Epidermal melanocyte (primary cell): ENCODE measurements at regions not wholly inside any gene's neighbourhood (a gene's known extent, or its start where the extent isn't known, plus 50 kb on each side); places are given as distances from the start of the nearest gene placed in this dataset.
"Not testable (repeated sequence)": the region's sequence is repeated elsewhere in the genome, so short reads cannot be mapped to it uniquely, and the experiment has no call there.

ENCODE experiments used
- DNase-seq: peaks from one replicate; pipeline ENCODE4 v3.0.0; 2011; ENCODE audit warnings: low spot score; ENCODE audit not compliant: insufficient read length

GRCh38 chr4:73671348-73671747 lies 51.1 kb upstream of the RASSF6 start:
- not testable (repeated sequence) for DNase-seq

GRCh38 chr4:73673286-73673685 lies 53.0 kb upstream of the RASSF6 start:
- no peak for DNase-seq

GRCh38 chr4:73674451-73674919 lies 54.2 kb upstream of the RASSF6 start:
- DNase-seq: no peak

- no peak for DNase-seq
Observed at GRCh38 chr4:73675623-73676022, 55.4 kb upstream of the RASSF6 start.

- DNase-seq: no peak
Observed at GRCh38 chr4:73676136-73676535, 55.9 kb upstream of the RASSF6 start.

- DNase-seq: peak; percentile 26
Observed at GRCh38 chr4:73676861-73677323, 56.7 kb upstream of the RASSF6 start.

GRCh38 chr4:73679836-73680235 lies 59.6 kb upstream of the RASSF6 start:
- DNase-seq: no peak

- no peak for DNase-seq
Observed at GRCh38 chr4:73681776-73682175, 58.6 kb upstream of the CXCL8 start.

GRCh38 chr4:73682508-73682907 lies 57.9 kb upstream of the CXCL8 start:
- DNase-seq: no peak

- DNase-seq: no peak
Observed at GRCh38 chr4:73683033-73683432, 57.3 kb upstream of the CXCL8 start.

- no peak for DNase-seq
Observed at GRCh38 chr4:73683456-73683855, 56.9 kb upstream of the CXCL8 start.

- no peak for DNase-seq
Observed at GRCh38 chr4:73684097-73684496, 56.3 kb upstream of the CXCL8 start.

- no peak for DNase-seq
Observed at GRCh38 chr4:73685052-73685451, 55.3 kb upstream of the CXCL8 start.

- DNase-seq: no peak
Observed at GRCh38 chr4:73687421-73687820, 52.9 kb upstream of the CXCL8 start.

- DNase-seq: no peak
Observed at GRCh38 chr4:73690051-73690738, 50.2 kb upstream of the CXCL8 start.
